SH-SY5Y (cell line): ENCODE measurements at regions not wholly inside any gene's neighbourhood (a gene's known extent, or its start where the extent isn't known, plus 50 kb on each side); places are given as distances from the start of the nearest gene placed in this dataset.

Experiments used
- GATA2 ChIP-seq: IDR thresholded peaks from 2 replicates; pipeline ENCODE4 v1.6.1; 2011; ENCODE audit warnings: mild to moderate bottlenecking, low read depth, low read length
- GATA3 ChIP-seq: IDR thresholded peaks from 2 replicates; pipeline ENCODE4 v1.6.1; 2011; ENCODE audit warnings: low read depth, mild to moderate bottlenecking, low read length, moderate library complexity

DNA sequence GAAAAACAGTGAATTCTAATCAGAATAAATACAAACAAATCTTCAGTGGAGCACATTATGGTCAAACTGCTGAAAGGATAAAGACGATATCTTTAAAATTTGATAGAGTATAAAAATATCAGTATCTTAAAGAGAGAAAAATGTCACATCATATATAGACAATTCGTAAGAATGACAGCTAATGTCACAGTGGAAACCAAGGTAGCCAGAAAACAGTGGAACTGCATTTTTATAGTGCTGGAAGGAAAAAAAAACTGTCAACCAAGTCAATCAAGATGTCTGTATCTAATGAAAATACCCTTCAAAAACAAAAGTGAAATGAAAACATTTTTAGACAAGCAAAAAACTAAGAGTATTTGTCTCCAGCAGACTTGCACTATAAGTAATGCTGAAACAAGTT lies 73.4 kb upstream of the HMGXB4 start:
- no peak for TF ChIP-seq GATA2
- TF ChIP-seq GATA3, result no peak
